ENCODE measurements at regions not wholly inside any gene's neighbourhood (a gene's known extent, or its start where the extent isn't known, plus 50 kb on each side); places are given as distances from the start of the nearest gene placed in this dataset.
A peak's percentile ranks its signal among the peaks of the same experiment; 100 is the strongest.

- Histone ChIP-seq H3K4me3 (ENCODE audit: low read depth, low read length) (no peak overlapping the region), H3K27me3 (ENCODE audit: control insufficient read depth, insufficient read depth, low read length) (no peaks in the 10 kb centered on the region)
Measured at GRCh38 chr12:86799616-86800015, 543.4 kb upstream of the MGAT4C start.

GRCh38 chr12:86796550-86796949 is 540.4 kb upstream of the MGAT4C start:
- Histone ChIP-seq H3K4me3 (ENCODE audit: low read depth, low read length) (no peak overlapping the region), H3K9me3 (ENCODE audit: control insufficient read depth, insufficient read depth, low read length) (no peaks in the 10 kb centered on the region), H3K9ac (ENCODE audit: low read depth, low read length) (no peak overlapping the region), H3K27me3 (ENCODE audit: control insufficient read depth, insufficient read depth, low read length) (no peaks in the 10 kb centered on the region), H3K36me3 (ENCODE audit: control insufficient read depth, insufficient read depth, low read length) (no peaks in the 10 kb centered on the region), H3K4me1 (ENCODE audit: control insufficient read depth, insufficient read depth, low read length) (no peaks in the 10 kb centered on the region), H3K27ac (ENCODE audit: low read depth, low read length) (no peak overlapping the region)

More at GRCh38 chr12:86799616-86800015, 543.4 kb upstream of the MGAT4C start:
- Histone ChIP-seq H3K9ac (ENCODE audit: low read depth, low read length) (no peak overlapping the region), H3K9me3 (ENCODE audit: control insufficient read depth, insufficient read depth, low read length) (no peaks in the 10 kb centered on the region), H3K36me3 (ENCODE audit: control insufficient read depth, insufficient read depth, low read length) (no peaks in the 10 kb centered on the region), H3K4me1 (ENCODE audit: control insufficient read depth, insufficient read depth, low read length) (no peaks in the 10 kb centered on the region), H3K27ac (ENCODE audit: low read depth, low read length) (no peak overlapping the region)

GRCh38 chr12:86788661-86789060 is 532.5 kb upstream of the MGAT4C start:
- no peaks in the 10 kb centered on the region for H3K4me1 ChIP-seq (ENCODE audit: control insufficient read depth, insufficient read depth, low read length)
- no peaks in the 10 kb centered on the region for H3K36me3 ChIP-seq (ENCODE audit: control insufficient read depth, insufficient read depth, low read length)
- no peak overlapping the region for H3K9ac ChIP-seq (ENCODE audit: low read depth, low read length)
- H3K4me3 ChIP-seq (ENCODE audit: low read depth, low read length), result no peak overlapping the region
- no peaks in the 10 kb centered on the region for H3K9me3 ChIP-seq (ENCODE audit: control insufficient read depth, insufficient read depth, low read length)
- H3K27ac ChIP-seq (ENCODE audit: low read depth, low read length), result no peak overlapping the region
- H3K27me3 ChIP-seq (ENCODE audit: control insufficient read depth, insufficient read depth, low read length), result no peaks in the 10 kb centered on the region

GRCh38 chr12:86787419-86787818 is 531.2 kb upstream of the MGAT4C start:
- no peak overlapping the region for H3K9ac ChIP-seq (ENCODE audit: low read depth, low read length)
- no peaks in the 10 kb centered on the region for H3K36me3 ChIP-seq (ENCODE audit: control insufficient read depth, insufficient read depth, low read length)
- H3K4me1 ChIP-seq (ENCODE audit: control insufficient read depth, insufficient read depth, low read length), result no peaks in the 10 kb centered on the region
- H3K27ac ChIP-seq (ENCODE audit: low read depth, low read length), result no peak overlapping the region
- no peaks in the 10 kb centered on the region for H3K9me3 ChIP-seq (ENCODE audit: control insufficient read depth, insufficient read depth, low read length)
- no peak overlapping the region for H3K4me3 ChIP-seq (ENCODE audit: low read depth, low read length)
- no peaks in the 10 kb centered on the region for H3K27me3 ChIP-seq (ENCODE audit: control insufficient read depth, insufficient read depth, low read length)

GRCh38 chr12:86777325-86777724 is 521.1 kb upstream of the MGAT4C start:
- H3K4me1 ChIP-seq (ENCODE audit: control insufficient read depth, insufficient read depth, low read length), result peaks cover 14% of the 10 kb centered on the region
- H3K36me3 ChIP-seq (ENCODE audit: control insufficient read depth, insufficient read depth, low read length), result no peaks in the 10 kb centered on the region
- H3K9me3 ChIP-seq (ENCODE audit: control insufficient read depth, insufficient read depth, low read length), result no peaks in the 10 kb centered on the region
- no peaks in the 10 kb centered on the region for H3K27me3 ChIP-seq (ENCODE audit: control insufficient read depth, insufficient read depth, low read length)
- no peak overlapping the region for H3K4me3 ChIP-seq (ENCODE audit: low read depth, low read length)
- no peak overlapping the region for H3K9ac ChIP-seq (ENCODE audit: low read depth, low read length)
- no peak overlapping the region for H3K27ac ChIP-seq (ENCODE audit: low read depth, low read length)

- Histone ChIP-seq H3K4me3 (ENCODE audit: low read depth, low read length) (no peak overlapping the region), H3K27ac (ENCODE audit: low read depth, low read length) (peak overlapping the region; percentile 57), H3K9ac (ENCODE audit: low read depth, low read length) (no peak overlapping the region), H3K9me3 (ENCODE audit: control insufficient read depth, insufficient read depth, low read length) (no peaks in the 10 kb centered on the region), H3K4me1 (ENCODE audit: control insufficient read depth, insufficient read depth, low read length) (peaks cover 14% of the 10 kb centered on the region), H3K36me3 (ENCODE audit: control insufficient read depth, insufficient read depth, low read length) (no peaks in the 10 kb centered on the region), H3K27me3 (ENCODE audit: control insufficient read depth, insufficient read depth, low read length) (no peaks in the 10 kb centered on the region)
Measured at GRCh38 chr12:86774841-86775388, 518.7 kb upstream of the MGAT4C start.

- Histone ChIP-seq H3K36me3 (ENCODE audit: control insufficient read depth, insufficient read depth, low read length) (no peaks in the 10 kb centered on the region), H3K4me1 (ENCODE audit: control insufficient read depth, insufficient read depth, low read length) (peaks cover 10% of the 10 kb centered on the region; the same call in 1 of the 2 replicates), H3K4me3 (ENCODE audit: low read depth, low read length) (no peak overlapping the region), H3K9ac (ENCODE audit: low read depth, low read length) (no peak overlapping the region), H3K9me3 (ENCODE audit: control insufficient read depth, insufficient read depth, low read length) (no peaks in the 10 kb centered on the region), H3K27ac (ENCODE audit: low read depth, low read length) (no peak overlapping the region), H3K27me3 (ENCODE audit: control insufficient read depth, insufficient read depth, low read length) (no peaks in the 10 kb centered on the region)
Measured at GRCh38 chr12:86772696-86773095, 516.5 kb upstream of the MGAT4C start.

- H3K27ac ChIP-seq (ENCODE audit: low read depth, low read length), result no peak overlapping the region
- H3K4me1 ChIP-seq (ENCODE audit: control insufficient read depth, insufficient read depth, low read length), result peaks cover 10% of the 10 kb centered on the region; the same call in 1 of the 2 replicates
- H3K4me3 ChIP-seq (ENCODE audit: low read depth, low read length), result no peak overlapping the region
- H3K9ac ChIP-seq (ENCODE audit: low read depth, low read length), result no peak overlapping the region
- H3K36me3 ChIP-seq (ENCODE audit: control insufficient read depth, insufficient read depth, low read length), result no peaks in the 10 kb centered on the region
- H3K27me3 ChIP-seq (ENCODE audit: control insufficient read depth, insufficient read depth, low read length), result no peaks in the 10 kb centered on the region
- H3K9me3 ChIP-seq (ENCODE audit: control insufficient read depth, insufficient read depth, low read length), result no peaks in the 10 kb centered on the region
Measured at GRCh38 chr12:86770871-86771270, 514.7 kb upstream of the MGAT4C start.

- Histone ChIP-seq H3K36me3 (ENCODE audit: control insufficient read depth, insufficient read depth, low read length) (no peaks in the 10 kb centered on the region), H3K27ac (ENCODE audit: low read depth, low read length) (no peak overlapping the region), H3K4me1 (ENCODE audit: control insufficient read depth, insufficient read depth, low read length) (no peaks in the 10 kb centered on the region)
Measured at GRCh38 chr12:86748894-86749293, 492.7 kb upstream of the MGAT4C start.

GRCh38 chr12:86744547-86745212 is 488.5 kb upstream of the MGAT4C start:
- no peaks in the 10 kb centered on the region for H3K9me3 ChIP-seq (ENCODE audit: control insufficient read depth, insufficient read depth, low read length)
- H3K36me3 ChIP-seq (ENCODE audit: control insufficient read depth, insufficient read depth, low read length), result no peaks in the 10 kb centered on the region
- H3K9ac ChIP-seq (ENCODE audit: low read depth, low read length), result no peak overlapping the region
- H3K27ac ChIP-seq (ENCODE audit: low read depth, low read length), result no peak overlapping the region
- no peak overlapping the region for H3K4me3 ChIP-seq (ENCODE audit: low read depth, low read length)
- no peaks in the 10 kb centered on the region for H3K4me1 ChIP-seq (ENCODE audit: control insufficient read depth, insufficient read depth, low read length)
- no peaks in the 10 kb centered on the region for H3K27me3 ChIP-seq (ENCODE audit: control insufficient read depth, insufficient read depth, low read length)

More at GRCh38 chr12:86748894-86749293, 492.7 kb upstream of the MGAT4C start:
- no peaks in the 10 kb centered on the region for H3K27me3 ChIP-seq (ENCODE audit: control insufficient read depth, insufficient read depth, low read length)
- no peaks in the 10 kb centered on the region for H3K9me3 ChIP-seq (ENCODE audit: control insufficient read depth, insufficient read depth, low read length)
- no peak overlapping the region for H3K9ac ChIP-seq (ENCODE audit: low read depth, low read length)
- H3K4me3 ChIP-seq (ENCODE audit: low read depth, low read length), result no peak overlapping the region

GRCh38 chr12:86743875-86744536 is 487.8 kb upstream of the MGAT4C start:
- H3K36me3 ChIP-seq (ENCODE audit: control insufficient read depth, insufficient read depth, low read length), result no peaks in the 10 kb centered on the region
- H3K9me3 ChIP-seq (ENCODE audit: control insufficient read depth, insufficient read depth, low read length), result no peaks in the 10 kb centered on the region
- H3K4me3 ChIP-seq (ENCODE audit: low read depth, low read length), result no peak overlapping the region
- no peak overlapping the region for H3K27ac ChIP-seq (ENCODE audit: low read depth, low read length)
- no peaks in the 10 kb centered on the region for H3K27me3 ChIP-seq (ENCODE audit: control insufficient read depth, insufficient read depth, low read length)
- no peak overlapping the region for H3K9ac ChIP-seq (ENCODE audit: low read depth, low read length)
- no peaks in the 10 kb centered on the region for H3K4me1 ChIP-seq (ENCODE audit: control insufficient read depth, insufficient read depth, low read length)
